Neural progenitor cell (in vitro differentiated cells): ENCODE measurements at regions not wholly inside any gene's neighbourhood (a gene's known extent, or its start where the extent isn't known, plus 50 kb on each side); places are given as distances from the start of the nearest gene placed in this dataset.

Source experiments
- CTCF ChIP-seq: fragments of 200-600 bp; sonication (generic); IDR thresholded peaks from 2 replicates; pipeline ENCODE4 v1.5.1; 2017; ENCODE audit warnings: antibody characterized with exemption, mild to moderate bottlenecking
- EZH2 ChIP-seq: fragments of 200-600 bp; sonication (generic); IDR thresholded peaks from 2 replicates; pipeline ENCODE4 v1.6.1; 2017; ENCODE audit warnings: antibody characterized with exemption, mild to moderate bottlenecking, moderate library complexity
- EZH2phosphoT487 ChIP-seq: fragments of 200-600 bp; sonication (generic); IDR thresholded peaks from 2 replicates; pipeline ENCODE4 v1.6.1; 2017; ENCODE audit warnings: antibody characterized with exemption

GRCh38 chr3:190239325-190239724 lies 82.9 kb downstream of the CLDN1 start:
- TF ChIP-seq CTCF = no peak
- TF ChIP-seq EZH2 = no peak
- TF ChIP-seq EZH2phosphoT487 = no peak
